NCI-H1436 (cell line): ENCODE measurements at regions not wholly inside any gene's neighbourhood (a gene's known extent, or its start where the extent isn't known, plus 50 kb on each side); places are given as distances from the start of the nearest gene placed in this dataset.

ENCODE experiments used
- DNase-seq: peaks from one replicate; lab custom pipeline; 2025; lab: John Stamatoyannopoulos, UW

DNA sequence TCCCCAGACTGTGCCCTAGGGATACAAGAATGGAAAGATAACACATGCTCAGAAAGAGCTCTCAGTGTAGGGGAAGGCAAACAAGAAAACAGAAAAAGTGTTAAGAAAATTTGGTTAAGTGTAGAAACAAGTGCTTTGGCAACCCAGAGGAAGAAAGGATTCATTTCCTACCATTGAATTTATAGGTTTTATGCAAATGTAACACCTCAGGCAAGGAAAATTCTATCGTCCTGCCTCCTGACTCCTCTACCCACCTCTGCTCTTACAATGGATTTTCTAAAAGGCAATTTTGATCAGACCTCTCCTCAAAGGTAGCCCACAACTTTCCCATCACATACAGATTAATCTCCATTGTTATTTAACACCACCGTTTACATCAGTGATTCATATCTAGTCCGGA is 298.7 kb downstream of the RFC3 start:
- DNase-seq = no peak

GRCh38 chr13:34124666-34125306 is 306.8 kb downstream of the RFC3 start:
- peak; percentile 13 for DNase-seq

DNA sequence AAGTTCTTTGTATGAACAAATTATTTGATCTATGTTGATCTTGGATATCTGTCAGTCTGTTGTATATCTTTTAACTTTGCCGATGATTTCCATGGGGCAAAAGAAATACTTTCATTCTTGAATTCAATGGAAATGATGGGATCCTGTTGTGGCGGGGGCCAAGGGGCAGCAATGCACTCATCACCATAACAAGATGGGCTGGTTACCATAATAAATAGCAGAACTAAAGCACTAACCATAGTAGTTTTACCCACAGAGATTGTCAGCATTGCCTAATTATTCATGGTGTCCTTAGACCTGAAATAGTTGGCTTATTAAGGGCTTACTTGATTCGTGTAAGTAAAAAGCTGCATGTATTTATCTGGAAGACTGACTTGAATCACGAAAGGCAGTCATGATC is 309.6 kb downstream of the RFC3 start:
- DNase-seq = no peak

DNA sequence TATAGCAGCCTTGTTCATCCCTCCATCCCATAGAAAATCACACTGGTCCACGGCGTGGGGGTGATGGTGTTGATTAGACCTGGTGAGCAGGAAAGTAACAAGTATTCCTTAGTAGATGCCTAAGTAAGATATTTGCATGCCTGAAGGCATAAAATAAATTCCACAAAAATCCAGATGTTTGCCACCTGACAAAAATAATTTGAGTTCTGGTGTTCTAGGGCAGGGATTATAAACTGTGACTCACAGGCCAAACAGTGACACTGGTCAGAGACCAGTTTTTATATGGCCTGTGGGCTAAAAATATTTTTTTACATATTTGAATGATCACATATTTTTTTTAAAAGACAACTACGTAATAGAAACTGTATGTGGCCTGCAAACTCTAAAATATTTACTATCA is 310.7 kb downstream of the RFC3 start:
- no peak for DNase-seq

DNA sequence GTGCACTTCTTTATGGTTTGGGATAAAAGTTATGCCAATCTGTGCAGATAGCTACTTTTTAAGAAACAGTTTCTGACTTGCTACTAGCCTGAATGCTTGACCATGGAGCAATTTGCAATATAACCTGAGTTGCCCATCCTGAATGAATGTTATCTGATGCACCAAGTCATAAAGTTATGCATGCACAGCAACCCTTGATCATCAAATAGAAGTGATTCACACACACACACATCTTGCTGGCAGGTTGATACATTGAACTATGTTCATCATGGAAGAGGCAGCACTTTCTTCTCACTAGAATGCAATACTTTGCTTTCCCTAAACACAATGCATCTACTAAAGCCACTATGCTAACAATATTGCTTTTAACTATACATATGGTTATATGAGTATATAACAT is 311.5 kb downstream of the RFC3 start:
- DNase-seq = no peak

- no peak for DNase-seq
Observed at GRCh38 chr13:34137200-34137599, 319.3 kb downstream of the RFC3 start.

- no peak for DNase-seq
Observed at GRCh38 chr13:34139660-34140227, 321.8 kb downstream of the RFC3 start.

- no peak for DNase-seq
Observed at GRCh38 chr13:34143637-34144036, 325.7 kb downstream of the RFC3 start.

DNA sequence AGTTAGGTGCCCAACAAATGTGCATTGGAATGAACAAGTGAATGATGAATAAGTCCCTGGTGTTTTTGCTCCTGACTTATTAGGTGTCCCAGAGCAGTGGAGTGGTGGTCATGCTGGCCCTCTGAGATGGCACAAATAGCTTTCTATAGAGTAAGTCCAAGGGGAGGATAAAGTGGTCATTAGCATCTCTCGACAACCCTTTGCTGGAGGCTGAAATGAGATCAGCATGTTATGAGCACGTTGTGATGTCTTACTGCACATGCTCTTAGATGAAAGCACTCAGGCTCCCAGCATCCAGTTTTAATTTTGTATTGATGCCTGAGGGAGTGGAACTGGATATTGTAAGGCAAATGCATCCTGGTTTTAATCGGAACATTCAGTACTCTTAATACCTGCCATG is 326.2 kb downstream of the RFC3 start:
- no peak for DNase-seq

- DNase-seq = no peak
Observed at GRCh38 chr13:34145061-34145460, 327.1 kb downstream of the RFC3 start.

GRCh38 chr13:34148359-34148758 is 330.4 kb downstream of the RFC3 start:
- DNase-seq = no peak

DNA sequence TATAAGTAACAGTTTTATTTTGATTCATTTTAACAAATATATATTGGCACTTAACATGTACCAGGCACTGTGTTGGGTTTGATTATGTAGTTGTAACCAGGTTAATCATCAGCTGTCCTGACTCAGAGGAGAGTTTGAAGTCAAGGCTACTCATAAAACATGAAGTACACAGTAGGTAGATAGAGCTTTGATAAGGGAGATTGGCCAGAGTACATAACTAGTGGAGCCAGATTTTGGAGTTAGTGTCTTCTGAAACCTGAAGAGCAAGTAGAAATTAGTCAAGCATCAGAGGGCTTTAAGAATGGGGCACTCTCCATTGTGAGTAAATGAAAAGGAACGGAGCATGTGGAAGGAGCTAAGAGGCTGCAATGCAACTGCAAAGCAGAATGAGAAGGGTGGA is 333.9 kb downstream of the RFC3 start:
- no peak for DNase-seq

DNA sequence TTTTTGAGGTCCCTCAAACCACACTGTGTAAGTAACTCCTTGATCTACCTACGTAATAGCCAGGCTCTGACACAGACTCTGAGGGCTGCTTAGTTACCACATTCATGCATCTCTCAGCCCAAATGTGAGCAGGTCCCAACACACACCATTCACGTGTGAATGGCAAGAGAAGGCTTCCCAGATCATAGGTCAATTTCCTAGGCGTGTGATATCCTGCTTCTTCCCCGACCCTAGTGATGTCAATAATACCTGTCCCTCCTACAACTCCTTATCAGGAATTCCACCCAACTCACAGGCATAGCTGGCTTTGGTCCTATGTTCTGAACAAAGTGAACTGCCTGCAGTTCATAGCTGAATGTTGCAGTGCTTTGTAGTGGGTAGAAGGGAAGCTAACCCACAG is 334.5 kb downstream of the RFC3 start:
- DNase-seq = no peak

DNA sequence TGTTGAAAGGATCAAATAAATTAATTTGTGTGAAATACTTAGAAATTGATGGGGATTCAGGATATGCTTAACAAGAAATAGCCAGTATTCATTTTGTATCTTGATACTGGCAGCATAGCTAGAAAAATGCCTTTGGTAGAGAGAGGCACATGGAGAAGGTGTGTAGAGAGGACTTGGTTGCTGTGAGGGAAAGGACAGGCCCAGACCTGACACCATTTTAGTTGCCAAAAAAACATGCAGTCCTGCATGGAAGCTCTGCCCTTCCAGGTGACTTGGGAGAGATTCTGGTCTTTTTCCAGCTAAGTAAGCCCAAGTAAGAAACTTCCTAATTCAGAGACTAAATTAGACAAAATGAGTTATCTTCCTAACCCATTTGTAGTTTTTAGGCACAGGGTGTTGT is 335.0 kb downstream of the RFC3 start:
- no peak for DNase-seq

DNA sequence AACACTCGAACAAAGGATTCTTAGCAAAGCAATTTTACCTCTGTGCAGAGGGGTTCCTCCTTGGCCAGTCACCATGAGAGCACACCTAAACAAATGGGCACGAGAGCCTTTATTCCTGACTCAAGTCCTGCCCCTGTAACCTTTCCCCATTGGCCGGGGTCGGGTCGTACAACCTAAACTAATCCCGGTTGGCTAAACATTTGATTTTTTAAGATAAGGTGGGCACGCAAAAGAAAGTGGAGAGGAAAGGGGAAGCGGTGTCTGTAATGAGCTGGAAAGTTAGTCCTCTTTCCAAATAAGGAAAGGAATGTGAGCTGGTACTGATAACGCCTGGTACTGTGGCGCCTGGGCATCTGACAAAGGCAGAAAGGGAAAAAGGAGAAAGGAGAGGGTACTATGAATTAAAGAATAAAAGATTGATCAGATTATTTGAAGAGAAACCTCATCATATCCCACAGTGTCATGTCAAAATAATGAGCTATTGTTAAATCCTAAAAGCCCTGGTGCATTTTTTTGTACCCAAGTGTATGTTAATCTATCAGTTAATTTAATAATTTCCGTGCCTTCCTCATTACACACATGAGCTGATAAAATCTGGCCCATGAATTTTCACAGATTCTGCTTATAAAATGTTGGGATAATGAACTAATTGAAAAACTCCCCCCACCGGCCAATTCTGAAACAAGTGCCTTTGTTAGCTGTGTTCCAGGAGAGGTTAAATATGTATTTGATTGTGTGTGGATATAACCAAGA is 335.7 kb downstream of the RFC3 start:
- DNase-seq = no peak

DNA sequence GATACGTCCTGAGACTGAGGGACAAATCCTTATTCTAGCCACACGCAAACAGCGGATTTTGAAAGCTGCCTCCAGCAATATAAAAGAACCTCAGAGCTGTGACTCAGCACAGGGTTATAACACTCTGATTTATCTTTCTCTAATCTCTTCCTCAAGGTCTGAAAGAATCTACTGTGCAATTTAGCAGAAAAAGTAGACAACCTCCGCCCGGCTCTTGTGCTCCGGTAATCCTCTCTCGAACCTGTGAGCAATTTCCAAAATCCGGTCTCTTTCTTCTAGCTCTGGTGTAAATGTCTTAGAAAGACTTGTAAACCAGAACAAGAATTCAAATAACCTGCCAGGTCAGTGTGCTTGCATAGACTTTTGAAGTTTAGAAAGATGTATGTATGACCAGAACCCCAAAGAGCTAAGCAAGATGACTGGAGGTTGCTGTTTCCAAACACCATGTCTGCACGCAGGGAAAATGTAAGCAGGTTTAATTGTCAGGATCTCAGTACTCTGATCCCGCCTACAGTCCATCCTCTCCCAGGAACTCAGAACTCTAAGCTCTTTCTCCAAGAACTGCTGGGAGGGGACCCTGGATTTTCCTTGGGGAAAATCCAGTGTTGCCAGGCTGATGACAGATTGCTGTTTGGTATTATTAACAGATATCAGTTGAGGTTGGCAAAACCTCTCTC is 338.1 kb downstream of the RFC3 start:
- DNase-seq = no peak

DNA sequence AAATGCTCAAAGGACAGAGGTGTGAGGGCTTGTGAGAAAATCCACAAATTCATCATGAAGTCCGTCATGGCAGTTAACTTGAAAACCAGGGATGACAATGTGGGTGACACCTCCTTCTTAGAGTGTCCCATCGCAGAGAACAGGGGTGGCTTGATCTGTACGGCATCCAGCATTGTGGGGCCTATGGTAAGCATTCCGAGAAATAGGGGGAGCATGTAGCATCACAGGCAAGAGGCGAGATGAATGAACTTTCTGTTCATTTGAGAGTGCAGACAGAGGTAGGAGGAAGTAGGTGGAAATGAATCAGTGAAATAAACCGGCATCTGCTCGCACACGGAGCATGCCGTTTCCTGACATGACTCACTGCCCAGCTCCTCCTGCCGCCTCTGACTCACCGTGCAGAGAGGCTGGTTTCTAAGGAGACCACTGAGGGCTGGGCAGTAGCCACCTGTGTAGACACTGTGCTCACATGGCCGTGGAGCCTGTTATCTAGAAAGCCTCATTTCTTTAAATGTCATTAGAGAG is 339.0 kb downstream of the RFC3 start:
- peak; percentile 8 for DNase-seq

DNA sequence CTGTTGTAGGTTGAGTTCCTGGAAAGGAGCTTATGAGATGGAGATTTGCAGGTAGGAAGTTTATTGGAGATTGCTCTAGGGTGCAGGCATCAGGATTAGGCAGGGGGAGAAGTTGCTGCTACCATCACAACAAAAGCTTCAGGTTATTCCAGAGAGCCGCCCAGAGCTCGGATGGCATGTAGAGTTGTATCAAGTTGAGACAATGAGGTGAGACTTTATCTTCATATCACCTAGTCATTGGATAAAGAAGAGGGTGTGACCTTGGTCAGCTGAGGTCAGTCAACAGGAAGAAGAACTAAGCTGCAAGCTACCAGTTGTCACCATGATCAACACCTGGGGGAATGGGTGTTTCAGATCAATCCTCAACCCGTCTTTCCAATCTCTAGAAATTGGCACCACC is 342.0 kb downstream of the RFC3 start:
- DNase-seq = no peak

DNA sequence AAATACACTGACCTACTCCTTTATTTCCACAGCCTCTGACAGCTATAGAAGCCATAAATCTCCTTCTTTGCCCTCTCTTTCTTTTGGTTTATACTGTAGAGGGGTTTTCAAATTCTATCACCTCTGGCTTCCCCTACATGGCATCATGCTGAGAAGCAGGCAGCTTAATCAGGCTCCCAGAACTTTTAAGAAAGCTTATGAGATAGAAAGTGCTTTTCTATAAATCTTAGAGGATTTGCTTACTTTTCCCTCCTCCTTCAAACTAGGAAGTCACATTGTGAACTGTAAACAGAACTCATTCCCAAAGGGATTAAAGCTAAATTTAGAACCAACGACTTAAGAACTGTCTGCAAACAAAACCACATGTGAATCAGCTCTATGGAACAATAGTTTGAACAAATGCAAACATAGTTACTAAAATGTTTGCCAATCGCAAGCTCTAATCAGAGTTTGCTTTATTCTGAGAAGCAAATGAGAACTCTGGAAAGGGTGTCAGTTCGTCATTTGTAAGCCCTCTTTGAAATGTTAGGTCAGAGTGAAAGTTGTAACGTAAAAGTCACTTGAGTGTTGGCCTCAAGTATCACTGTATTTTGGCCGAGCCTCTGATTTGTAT is 344.1 kb downstream of the RFC3 start:
- no peak for DNase-seq

DNA sequence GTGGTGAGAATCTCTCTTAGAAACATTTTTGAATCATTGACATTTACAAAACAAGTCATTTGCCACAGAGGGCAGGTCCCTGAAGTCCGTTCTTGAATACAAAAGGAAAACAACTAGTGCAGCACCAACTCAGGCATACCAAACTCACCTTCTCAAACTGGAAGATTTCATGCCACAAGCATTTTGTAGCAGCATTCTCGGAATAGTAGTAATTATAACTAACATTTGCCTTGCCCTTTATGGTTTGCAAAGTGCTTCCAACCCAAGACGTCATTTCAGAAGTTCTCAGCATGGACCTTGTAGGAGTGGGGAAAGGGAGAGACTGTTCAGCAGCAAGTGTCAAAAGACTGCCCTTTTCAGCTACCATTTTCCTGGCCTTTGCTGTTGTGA is 344.6 kb downstream of the RFC3 start:
- DNase-seq = no peak

DNA sequence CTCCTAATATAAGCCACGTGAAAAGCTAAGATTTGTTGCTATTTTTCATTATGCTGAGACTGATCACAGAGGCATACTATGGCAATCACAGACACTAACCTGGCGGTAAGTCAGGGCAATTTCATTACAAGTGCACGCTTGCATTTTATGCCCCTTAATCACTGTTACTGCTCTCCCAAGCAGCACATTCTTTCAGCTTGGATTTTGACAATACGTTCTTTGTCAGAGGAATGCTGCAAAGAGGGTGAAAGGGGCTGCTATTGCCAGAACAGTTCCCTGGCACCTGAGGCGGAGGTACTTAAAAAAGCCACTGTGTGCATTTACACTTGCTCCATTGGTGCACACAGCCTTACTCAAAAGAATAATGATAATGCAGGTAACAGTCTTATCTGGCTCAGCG is 346.6 kb downstream of the RFC3 start:
- DNase-seq = no peak

GRCh38 chr13:34165158-34165557 is 347.2 kb downstream of the RFC3 start:
- DNase-seq = no peak
